A549 (cell line): ENCODE measurements at regions not wholly inside any gene's neighbourhood (a gene's known extent, or its start where the extent isn't known, plus 50 kb on each side); places are given as distances from the start of the nearest gene placed in this dataset.

Experiments used
- ATAC-seq, 2 experiments: fragments of 200-7000 bp in 1 of 2; fragments of >200 bp in 1 of 2; cut with Nextera tagmentation in 1 of 2; cut with Tn5 transposase in 1 of 2; 3 replicates each; pipeline versions ENCODE4 v1.8.0 to v1.9.1; 2018 to 2020; ENCODE audit warnings: mild to moderate bottlenecking in 1 of 2, moderate library complexity in 1 of 2
- CTCF ChIA-PET: fragments of 300-600 bp; sonication (Branson Sonifier 250); formaldehyde crosslinking; extraction: SDS; loops from one replicate; lab custom pipeline; 2021; ENCODE audit warnings: antibody characterized with exemption, inconsistent platforms; lab: Yijun Ruan, JAX
- POLR2A ChIA-PET: fragments of 350-600 bp; formaldehyde crosslinking; extraction: SDS; loops from one replicate; lab custom pipeline; 2021; ENCODE audit warnings: antibody characterized with exemption, inconsistent platforms; lab: Yijun Ruan, JAX
- DNase-seq, 2 experiments: peaks; one replicate each; pipeline versions ENCODE4 v3.0.0 to v3.0.0-alpha.2; 2011 to 2016; ENCODE audit warnings: low read depth in 1 of 2, low spot score in 1 of 2
- FAIRE-seq: peaks from 2 replicates; lab custom pipeline; 2011; peaks lifted over from hg19 to GRCh38; lab: Jason Lieb, UNC
- H3K27ac ChIP-seq, 2 experiments: fragments of >200 bp; sonication (Bioruptor Twin); formaldehyde crosslinking; 3 replicates each; pipeline ENCODE4 v1.5.1; 2016 to 2017
- H3K4me1 ChIP-seq: fragments of >200 bp; sonication (Bioruptor Twin); formaldehyde crosslinking; 3 replicates; pipeline ENCODE4 v1.6.1; 2016
- H3K4me2 ChIP-seq: fragments of >200 bp; sonication (Bioruptor Twin); formaldehyde crosslinking; 3 replicates; pipeline ENCODE4 v1.6.1; 2016
- H3K4me3 ChIP-seq: fragments of >200 bp; sonication (Bioruptor Twin); formaldehyde crosslinking; 3 replicates; pipeline ENCODE4 v1.5.1; 2016
- H3K9me3 ChIP-seq: fragments of >200 bp; sonication (Bioruptor Twin); formaldehyde crosslinking; 3 replicates; pipeline ENCODE4 v1.6.1; 2016
- ATOH8 ChIP-seq: fragments of 250-450 bp; sonication (Bioruptor Pico); IDR thresholded peaks from 2 replicates; pipeline ENCODE4 v1.5.0; 2020; ENCODE audit warnings: low read depth, mild to moderate bottlenecking, moderate library complexity
- BCL3 ChIP-seq: fragments of >200 bp; sonication (Bioruptor Twin); formaldehyde crosslinking; IDR thresholded peaks from 3 replicates; pipeline ENCODE4 v1.6.1; 2016
- ELK1 ChIP-seq: fragments of 150-350 bp; IDR thresholded peaks from 2 replicates; pipeline ENCODE4 v1.6.1; 2014; ENCODE audit warnings: low read depth, mild to moderate bottlenecking, low read length
- FOSB ChIP-seq: fragments of 250-450 bp; sonication (Bioruptor Pico); IDR thresholded peaks from 2 replicates; pipeline ENCODE4 v1.5.0; 2020; ENCODE audit warnings: mild to moderate bottlenecking, moderate library complexity
- FOSL2 ChIP-seq, 2 experiments: fragments of 450-650 bp in 1 of 2; fragments of >200 bp in 1 of 2; sonication (Bioruptor Twin) in 1 of 2; formaldehyde crosslinking; IDR thresholded peaks; 2 replicates each; pipeline versions ENCODE4 v1.5.0 to v1.6.1; 2016 to 2020; ENCODE audit warnings: mild to moderate bottlenecking in 1 of 2, moderate library complexity in 1 of 2
- HES2 ChIP-seq: fragments of >200 bp; sonication (Bioruptor Twin); formaldehyde crosslinking; IDR thresholded peaks from 2 replicates; pipeline ENCODE4 v1.6.1; 2016
- HEYL ChIP-seq: fragments of 250-450 bp; sonication (Bioruptor Pico); IDR thresholded peaks from 2 replicates; pipeline ENCODE4 v1.8.0; 2021; ENCODE audit warnings: mild to moderate bottlenecking, moderate library complexity
- HOXB13 ChIP-seq: fragments of 250-450 bp; sonication (Bioruptor Pico); IDR thresholded peaks from 2 replicates; pipeline ENCODE4 v1.5.0; 2020; ENCODE audit warnings: low read depth, mild to moderate bottlenecking, moderate library complexity
- NPAS2 ChIP-seq: fragments of 250-450 bp; sonication (Bioruptor Pico); IDR thresholded peaks from 2 replicates; pipeline ENCODE4 v1.8.0; 2022; ENCODE audit warnings: mild to moderate bottlenecking, moderate library complexity, borderline replicate concordance
- RCOR1 ChIP-seq: fragments of 150-350 bp; IDR thresholded peaks from 2 replicates; pipeline ENCODE4 v1.6.1; 2014; ENCODE audit warnings: antibody characterized with exemption, low read length, low read depth
- SMC3 ChIP-seq: fragments of >200 bp; sonication (Bioruptor Twin); formaldehyde crosslinking; IDR thresholded peaks from 3 replicates; pipeline ENCODE4 v1.6.1; 2018; ENCODE audit warnings: inconsistent platforms
- SREBF2 ChIP-seq: fragments of 450-650 bp; IDR thresholded peaks from 2 replicates; pipeline ENCODE4 v1.6.1; 2014; ENCODE audit warnings: mild to moderate bottlenecking, moderate library complexity
- TFCP2L1 ChIP-seq: fragments of 250-450 bp; sonication (Bioruptor Pico); IDR thresholded peaks from 2 replicates; pipeline ENCODE4 v1.5.0; 2021; ENCODE audit warnings: mild to moderate bottlenecking
- ZSCAN20 ChIP-seq: fragments of 250-450 bp; sonication (Bioruptor Pico); IDR thresholded peaks from 2 replicates; pipeline ENCODE4 v1.8.0; 2022; ENCODE audit warnings: mild to moderate bottlenecking, moderate library complexity
- WGBS: methylation state at CpG from one replicate; pipeline ENCODE4 v1.1.6; 2017; ENCODE audit errors: missing lambda C conversion rate; 5-methylcytosine and 5-hydroxymethylcytosine counted together

- TF ChIP-seq HOXB13, result no peak
- no peak for TF ChIP-seq HEYL (CRISPR knock-in tag)
- no peak for TF ChIP-seq BCL3
- TF ChIP-seq, all 56 proteins: peak for 0
Observed at GRCh38 chr2:5942204-5942603, 250.0 kb downstream of the SOX11 start (continued).

- FAIRE-seq, result no peak
- Histone ChIP-seq H3K4me3 (no peak overlapping the region), H3K4me2 (no peak overlapping the region), H3K9me3 (peaks cover 2% of the 10 kb centered on the region; the same call in 1 of the 3 replicates), H3K27ac (no peak overlapping the region), H3K4me1 (no peaks in the 10 kb centered on the region)
- ATAC-seq, result no peak
- CTCF ChIA-PET, result no interaction called here
- no peak for DNase-seq
- no peak for TF ChIP-seq HES2
- WGBS, result 22% methylated on average over 9 of the region's 9 CpGs
- POLR2A ChIA-PET, result no interaction called here
Observed at GRCh38 chr2:5945742-5946141, 253.6 kb downstream of the SOX11 start.

GRCh38 chr2:5946225-5947115, 254.3 kb downstream of the SOX11 start:
- Histone ChIP-seq H3K4me2 (no peak overlapping the region), H3K27ac (no peak overlapping the region), H3K4me1 (no peaks in the 10 kb centered on the region), H3K9me3 (peaks cover 2% of the 10 kb centered on the region; the same call in 1 of the 3 replicates), H3K4me3 (no peak overlapping the region)
- ChIA-PET POLR2A (no interaction called here), CTCF (no interaction called here)
- FAIRE-seq (no peak), ATAC-seq (no peak), DNase-seq (no peak)
- TF ChIP-seq TFCP2L1 (no peak), ELK1 (no peak), NPAS2 (no peak)
- WGBS, result 31% methylated on average over 12 of the region's 15 CpGs

GRCh38 chr2:5950736-5951135, 258.6 kb downstream of the SOX11 start:
- ChIA-PET POLR2A (no interaction called here), CTCF (no interaction called here)
- TF ChIP-seq FOSB (CRISPR knock-in tag) (no peak), ATOH8 (CRISPR knock-in tag) (no peak), SREBF2 (no peak), ZSCAN20 (CRISPR knock-in tag) (no peak), HOXB13 (no peak), FOSL2 (IDR thresholded peaks at IDR 0.05) (no peak), FOSL2 (CRISPR knock-in tag; IDR thresholded peaks at IDR 0.05) (no peak), SMC3 (no peak), BCL3 (no peak), RCOR1 (no peak)
- no peak for FAIRE-seq
- no peaks in the 10 kb centered on the region for H3K4me1 ChIP-seq
- H3K4me3 ChIP-seq, result no peak overlapping the region
- no peak overlapping the region for H3K27ac ChIP-seq
- H3K9me3 ChIP-seq, result no peaks in the 10 kb centered on the region
- no peak for ATAC-seq
- 5% methylated on average over 5 of the region's 5 CpGs for WGBS
- DNase-seq, result no peak
- H3K4me2 ChIP-seq, result no peak overlapping the region
